A549 (cell line): ENCODE measurements at regions not wholly inside any gene's neighbourhood (a gene's known extent, or its start where the extent isn't known, plus 50 kb on each side); places are given as distances from the start of the nearest gene placed in this dataset.

Experiments
- CTCF ChIP-seq: fragments of >200 bp; sonication (Bioruptor Twin); formaldehyde crosslinking; IDR thresholded peaks from 3 replicates; pipeline ENCODE4 v1.5.1; 2016
- EHMT2 ChIP-seq: fragments of 200-600 bp; sonication (generic); IDR thresholded peaks from 2 replicates; pipeline ENCODE4 v1.6.1; 2016; ENCODE audit warnings: antibody characterized with exemption, low read depth, mild to moderate bottlenecking, moderate library complexity
- KDM5A ChIP-seq: fragments of 200-600 bp; sonication (generic); IDR thresholded peaks from 2 replicates; pipeline ENCODE4 v1.6.1; 2016; ENCODE audit warnings: antibody characterized with exemption, mild to moderate bottlenecking
- MAZ ChIP-seq: fragments of 150-350 bp; IDR thresholded peaks from 2 replicates; pipeline ENCODE4 v1.6.1; 2014; ENCODE audit warnings: antibody characterized with exemption, low read depth, low read length, borderline replicate concordance
- POLR2A ChIP-seq: IDR thresholded peaks from 2 replicates; pipeline ENCODE4 v1.6.1; 2012; ENCODE audit warnings: mild to moderate bottlenecking, low read length
- POLR2AphosphoS2 ChIP-seq: conservative IDR thresholded peaks from 2 replicates; pipeline ENCODE4 v1.6.1; 2012; ENCODE audit warnings: low read length, improper control_type of control experiment, inconsistent platforms
- TP53 ChIP-seq: fragments of 250-450 bp; sonication (Bioruptor Pico); IDR thresholded peaks from 2 replicates; pipeline ENCODE4 v1.5.0; 2021; ENCODE audit warnings: mild to moderate bottlenecking, moderate library complexity

GRCh38 chrX:30388325-30388724 lies 79.1 kb upstream of the NR0B1 start:
- TF ChIP-seq POLR2A, result no peak
- no peak for TF ChIP-seq CTCF
- TF ChIP-seq MAZ, result no peak
- TF ChIP-seq KDM5A, result no peak
- no peak for TF ChIP-seq POLR2AphosphoS2
- TF ChIP-seq EHMT2, result no peak
- no peak for TF ChIP-seq TP53
